GM12878 (cell line): ENCODE measurements at regions not wholly inside any gene's neighbourhood (a gene's known extent, or its start where the extent isn't known, plus 50 kb on each side); places are given as distances from the start of the nearest gene placed in this dataset.

ENCODE experiments used
- ATAC-seq: fragments of 200-7000 bp; cut with Tn5 transposase; 3 replicates; pipeline ENCODE4 v1.9.1; 2020; ENCODE audit warnings: mild to moderate bottlenecking, moderate library complexity
- BruUV-seq: library from RNA; stranded (reverse); fragments of 400-500 nt; replicated peaks from 2 replicates; lab custom pipeline; 2021; lab: Mats Ljungman, UMichigan
- CTCF ChIA-PET: fragments of 300-600 bp; sonication (Branson Sonifier 250); formaldehyde crosslinking; extraction: SDS; loops from one replicate; lab custom pipeline; 2021; ENCODE audit warnings: inconsistent platforms; lab: Yijun Ruan, JAX
- POLR2A ChIA-PET: fragments of 350-600 bp; formaldehyde crosslinking; extraction: SDS; loops from one replicate; lab custom pipeline; 2021; ENCODE audit warnings: inconsistent platforms; lab: Charles Lee
- RAD21 ChIA-PET: fragments of 300-600 bp; sonication (Branson Sonifier 250); formaldehyde crosslinking; loops from one replicate; lab custom pipeline; 2023; ENCODE audit warnings: antibody characterized with exemption; ENCODE audit not compliant: unreplicated experiment; lab: Charles Lee
- SMC1A ChIA-PET: fragments of 300-600 bp; sonication (Branson Sonifier 250); formaldehyde crosslinking; loops from one replicate; lab custom pipeline; 2023; ENCODE audit not compliant: unreplicated experiment, uncharacterized antibody; lab: Charles Lee
- DNase-seq: peaks from one replicate; pipeline ENCODE4 v3.0.0-alpha.2; 2011; ENCODE audit warnings: low read depth, low spot score
- FAIRE-seq: peaks from 3 replicates; lab custom pipeline; 2011; peaks lifted over from hg19 to GRCh38; lab: Jason Lieb, UNC
- H2AFZ ChIP-seq: 2 replicates; pipeline ENCODE4 v1.6.0; 2011; ENCODE audit warnings: low read depth, low read length, control low read depth; ENCODE audit not compliant: control insufficient read depth
- H3K27ac ChIP-seq: 2 replicates; pipeline ENCODE4 v1.5.1; 2011; ENCODE audit warnings: control low read depth; ENCODE audit not compliant: control insufficient read depth, insufficient read depth
- H3K27me3 ChIP-seq, 2 experiments: replicated peaks in 1 of 2; 2 replicates each; pipeline versions ENCODE4 v1.6.0 to v1.6.1; 2011; ENCODE audit warnings: low read length in 1 of 2; ENCODE audit not compliant: control insufficient read depth in 2 of 2, insufficient read depth in 2 of 2
- H3K36me3 ChIP-seq, 2 experiments: 2 replicates each; pipeline ENCODE4 v1.5.1; 2011; ENCODE audit warnings: low read length in 1 of 2; ENCODE audit not compliant: control insufficient read depth in 2 of 2, insufficient read depth in 2 of 2
- H3K4me1 ChIP-seq: 2 replicates; pipeline ENCODE4 v1.6.1; 2011; ENCODE audit warnings: mild to moderate bottlenecking, low read length, moderate library complexity, mixed read lengths; ENCODE audit not compliant: control insufficient read depth, insufficient read depth
- H3K4me2 ChIP-seq: 2 replicates; pipeline ENCODE4 v1.6.0; 2011; ENCODE audit warnings: control low read depth; ENCODE audit not compliant: control insufficient read depth, insufficient read depth
- H3K4me3 ChIP-seq: fragments of 200-600 bp; sonication (generic); 2 replicates; pipeline ENCODE4 v1.5.1; 2016
- H3K79me2 ChIP-seq: 2 replicates; pipeline ENCODE4 v1.6.0; 2011; ENCODE audit warnings: low read length; ENCODE audit not compliant: control insufficient read depth, insufficient read depth
- H3K9ac ChIP-seq: 2 replicates; pipeline ENCODE4 v1.8.0; 2011; ENCODE audit warnings: low read length, control low read depth, mixed read lengths; ENCODE audit not compliant: control insufficient read depth, insufficient read depth
- H3K9me3 ChIP-seq: replicated peaks from 3 replicates; pipeline ENCODE4 v1.5.1; 2011; ENCODE audit warnings: mild to moderate bottlenecking, low read length; ENCODE audit not compliant: control insufficient read depth, insufficient read depth
- H4K20me1 ChIP-seq: 2 replicates; pipeline ENCODE4 v1.6.0; 2011; ENCODE audit not compliant: control insufficient read depth, insufficient read depth
- ASH2L ChIP-seq: fragments of 300-600, 200-600 bp; sonication (generic); IDR thresholded peaks from 2 replicates; pipeline ENCODE4 v1.6.1; 2017; ENCODE audit warnings: low read depth, mild to moderate bottlenecking, borderline replicate concordance
- BACH1 ChIP-seq: fragments of 450-650 bp; IDR thresholded peaks from 2 replicates; pipeline ENCODE4 v1.6.1; 2017; ENCODE audit warnings: mild to moderate bottlenecking, borderline replicate concordance
- IKZF1 ChIP-seq: fragments of 450-650 bp; conservative IDR thresholded peaks from 2 replicates; pipeline ENCODE4 v1.6.1; 2017; ENCODE audit warnings: antibody characterized with exemption, mild to moderate bottlenecking
- IKZF2 ChIP-seq, 2 experiments: fragments of 450-650 bp; IDR thresholded peaks; 2 replicates each; pipeline ENCODE4 v1.6.1; 2017; ENCODE audit warnings: mild to moderate bottlenecking in 2 of 2, moderate library complexity in 2 of 2
- NFXL1 ChIP-seq: fragments of 450-650 bp; IDR thresholded peaks from 2 replicates; pipeline ENCODE4 v1.6.1; 2017; ENCODE audit warnings: antibody characterized with exemption, mild to moderate bottlenecking, borderline replicate concordance
- NR2C2 ChIP-seq: IDR thresholded peaks from 2 replicates; pipeline ENCODE4 v1.6.1; 2011; ENCODE audit warnings: borderline replicate concordance, low read depth; ENCODE audit not compliant: control insufficient read depth, insufficient read length
- RAD21 ChIP-seq: IDR thresholded peaks from 2 replicates; pipeline ENCODE4 v1.6.1; 2011; ENCODE audit warnings: mild to moderate bottlenecking, low read depth, low read length, moderate library complexity; ENCODE audit not compliant: insufficient read depth
- RELA ChIP-seq: fragments of 450-650 bp; IDR thresholded peaks from 2 replicates; pipeline ENCODE4 v1.8.0; 2014; ENCODE audit warnings: borderline replicate concordance; ENCODE audit not compliant: partially characterized antibody
- ZZZ3 ChIP-seq: IDR thresholded peaks from 2 replicates; pipeline ENCODE4 v1.6.1; 2011; ENCODE audit warnings: low read depth; ENCODE audit not compliant: control insufficient read depth, insufficient read length
- WGBS: methylation state at CpG from one replicate; pipeline ENCODE4 v1.1.6; 2016; ENCODE audit warnings: low lambda C conversion rate; ENCODE audit not compliant: insufficient replicate concordance, insufficient coverage; ENCODE audit errors: missing lambda C conversion rate; 5-methylcytosine and 5-hydroxymethylcytosine counted together
- in situ Hi-C: fragments of 300-500 bp; cut with MboI; formaldehyde crosslinking; loops from 9 replicates; pipeline ENCODE4 v1.14.3; 2018; ENCODE audit warnings: mixed read lengths
- intact Hi-C: fragments of 100-400 bp; cut with micrococcal nuclease; formaldehyde crosslinking; loops from one replicate; pipeline ENCODE4 v1.14.2; 2022; ENCODE audit not compliant: unreplicated experiment
- TF ChIP-seq, protein P1 (sequence below): fragments of 450-650 bp; IDR thresholded peaks from 2 replicates; pipeline ENCODE4 v1.6.1; 2017; ENCODE audit warnings: mild to moderate bottlenecking, low read depth, inconsistent platforms; ENCODE audit not compliant: poor library complexity, severe bottlenecking
- TF ChIP-seq, protein P2 (sequence below): fragments of 450-650 bp; formaldehyde crosslinking; IDR thresholded peaks from 2 replicates; pipeline ENCODE4 v1.4.0; 2020; ENCODE audit warnings: mild to moderate bottlenecking, moderate library complexity
- TF ChIP-seq, protein P3 (sequence below): IDR thresholded peaks from 2 replicates; pipeline ENCODE4 v1.6.1; 2012; ENCODE audit warnings: low read depth, low read length, improper control_type of control experiment
- TF ChIP-seq, protein P4 (sequence below): fragments of 450-650 bp; IDR thresholded peaks from 2 replicates; pipeline ENCODE4 v1.6.1; 2017; ENCODE audit warnings: antibody characterized with exemption, mild to moderate bottlenecking, moderate library complexity

DNA sequence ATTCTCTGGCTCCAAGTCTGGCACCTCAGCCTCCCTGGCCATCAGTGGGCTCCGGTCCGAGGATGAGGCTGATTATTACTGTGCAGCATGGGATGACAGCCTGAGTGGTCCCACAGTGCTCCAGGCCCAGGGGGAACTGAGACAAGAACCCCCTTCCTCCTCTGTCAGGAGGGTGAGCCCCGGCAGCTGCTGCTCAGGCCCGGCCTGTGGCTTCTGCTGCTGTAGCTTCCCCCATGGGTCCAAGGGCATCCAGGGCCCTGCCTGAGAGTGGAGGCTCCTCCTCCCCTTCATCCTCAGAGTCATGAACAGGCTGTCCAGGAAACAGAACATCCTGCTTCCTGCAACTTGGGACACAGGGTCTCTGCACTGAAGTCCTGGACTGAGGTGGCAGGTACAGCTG is 113.6 kb downstream of the VPREB1 start (continued):
- TF ChIP-seq, protein P1, sequence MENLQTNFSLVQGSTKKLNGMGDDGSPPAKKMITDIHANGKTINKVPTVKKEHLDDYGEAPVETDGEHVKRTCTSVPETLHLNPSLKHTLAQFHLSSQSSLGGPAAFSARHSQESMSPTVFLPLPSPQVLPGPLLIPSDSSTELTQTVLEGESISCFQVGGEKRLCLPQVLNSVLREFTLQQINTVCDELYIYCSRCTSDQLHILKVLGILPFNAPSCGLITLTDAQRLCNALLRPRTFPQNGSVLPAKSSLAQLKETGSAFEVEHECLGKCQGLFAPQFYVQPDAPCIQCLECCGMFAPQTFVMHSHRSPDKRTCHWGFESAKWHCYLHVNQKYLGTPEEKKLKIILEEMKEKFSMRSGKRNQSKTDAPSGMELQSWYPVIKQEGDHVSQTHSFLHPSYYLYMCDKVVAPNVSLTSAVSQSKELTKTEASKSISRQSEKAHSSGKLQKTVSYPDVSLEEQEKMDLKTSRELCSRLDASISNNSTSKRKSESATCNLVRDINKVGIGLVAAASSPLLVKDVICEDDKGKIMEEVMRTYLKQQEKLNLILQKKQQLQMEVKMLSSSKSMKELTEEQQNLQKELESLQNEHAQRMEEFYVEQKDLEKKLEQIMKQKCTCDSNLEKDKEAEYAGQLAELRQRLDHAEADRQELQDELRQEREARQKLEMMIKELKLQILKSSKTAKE = no peak
- TF ChIP-seq, protein P2, sequence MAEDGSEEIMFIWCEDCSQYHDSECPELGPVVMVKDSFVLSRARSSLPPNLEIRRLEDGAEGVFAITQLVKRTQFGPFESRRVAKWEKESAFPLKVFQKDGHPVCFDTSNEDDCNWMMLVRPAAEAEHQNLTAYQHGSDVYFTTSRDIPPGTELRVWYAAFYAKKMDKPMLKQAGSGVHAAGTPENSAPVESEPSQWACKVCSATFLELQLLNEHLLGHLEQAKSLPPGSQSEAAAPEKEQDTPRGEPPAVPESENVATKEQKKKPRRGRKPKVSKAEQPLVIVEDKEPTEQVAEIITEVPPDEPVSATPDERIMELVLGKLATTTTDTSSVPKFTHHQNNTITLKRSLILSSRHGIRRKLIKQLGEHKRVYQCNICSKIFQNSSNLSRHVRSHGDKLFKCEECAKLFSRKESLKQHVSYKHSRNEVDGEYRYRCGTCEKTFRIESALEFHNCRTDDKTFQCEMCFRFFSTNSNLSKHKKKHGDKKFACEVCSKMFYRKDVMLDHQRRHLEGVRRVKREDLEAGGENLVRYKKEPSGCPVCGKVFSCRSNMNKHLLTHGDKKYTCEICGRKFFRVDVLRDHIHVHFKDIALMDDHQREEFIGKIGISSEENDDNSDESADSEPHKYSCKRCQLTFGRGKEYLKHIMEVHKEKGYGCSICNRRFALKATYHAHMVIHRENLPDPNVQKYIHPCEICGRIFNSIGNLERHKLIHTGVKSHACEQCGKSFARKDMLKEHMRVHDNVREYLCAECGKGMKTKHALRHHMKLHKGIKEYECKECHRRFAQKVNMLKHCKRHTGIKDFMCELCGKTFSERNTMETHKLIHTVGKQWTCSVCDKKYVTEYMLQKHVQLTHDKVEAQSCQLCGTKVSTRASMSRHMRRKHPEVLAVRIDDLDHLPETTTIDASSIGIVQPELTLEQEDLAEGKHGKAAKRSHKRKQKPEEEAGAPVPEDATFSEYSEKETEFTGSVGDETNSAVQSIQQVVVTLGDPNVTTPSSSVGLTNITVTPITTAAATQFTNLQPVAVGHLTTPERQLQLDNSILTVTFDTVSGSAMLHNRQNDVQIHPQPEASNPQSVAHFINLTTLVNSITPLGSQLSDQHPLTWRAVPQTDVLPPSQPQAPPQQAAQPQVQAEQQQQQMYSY (CRISPR knock-in tag) = no peak

DNA sequence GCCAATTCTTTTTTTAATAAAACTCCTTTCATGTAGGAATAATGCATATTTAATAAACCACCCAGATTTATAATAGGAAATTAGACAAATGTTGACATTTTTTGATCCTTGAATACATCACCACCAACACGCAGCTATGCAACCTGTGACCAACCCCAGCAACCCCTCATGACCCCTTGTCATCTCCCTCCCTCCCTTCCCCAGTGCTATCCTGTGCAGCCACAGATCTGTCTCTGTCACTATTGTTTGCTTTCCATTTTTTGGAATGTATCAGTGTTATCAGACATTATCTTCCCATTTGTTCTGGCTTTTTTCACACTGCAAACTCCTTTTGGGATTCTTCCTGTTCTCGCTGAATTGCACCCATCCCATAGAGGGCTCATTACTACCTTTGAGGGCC is 114.1 kb downstream of the VPREB1 start:
- no peak overlapping the region for H2AFZ ChIP-seq
- no peak overlapping the region for H3K9ac ChIP-seq
- DNase-seq (no peak), ATAC-seq (no peak), FAIRE-seq (no peak)
- no peaks in the 10 kb centered on the region for H3K27me3 ChIP-seq
- in situ Hi-C loops = loop anchor here (10.0 kb wide), 2 partner anchors 556 to 776 kb away; no protein-coding TSS in a partner anchor
- BruUV-seq = no TSS peak
- intact Hi-C loops = no loop called here
- no peaks in the 10 kb centered on the region for H3K79me2 ChIP-seq
- ChIA-PET POLR2A (no interaction called here), CTCF (interaction anchor here (0.6 kb wide), 1 partner anchor 11 kb away, joined by 3 read pairs; no protein-coding TSS in a partner anchor), SMC1A (interaction anchor here (1.3 kb wide), 1 partner anchor 151 kb away, joined by 3 read pairs; no protein-coding TSS in a partner anchor), RAD21 (no interaction called here)
- no peak overlapping the region for H3K4me2 ChIP-seq
- WGBS = 79% methylated on average over 2 of the region's 2 CpGs
- no peaks in the 10 kb centered on the region for H3K4me1 ChIP-seq
- H3K9me3 ChIP-seq = no peaks in the 10 kb centered on the region
- no peak overlapping the region for H3K27ac ChIP-seq
- H3K36me3 ChIP-seq = no peaks in the 10 kb centered on the region
- H3K4me3 ChIP-seq = no peak overlapping the region
- H4K20me1 ChIP-seq = no peaks in the 10 kb centered on the region
- TF ChIP-seq RELA = no peak
- TF ChIP-seq, protein P3, sequence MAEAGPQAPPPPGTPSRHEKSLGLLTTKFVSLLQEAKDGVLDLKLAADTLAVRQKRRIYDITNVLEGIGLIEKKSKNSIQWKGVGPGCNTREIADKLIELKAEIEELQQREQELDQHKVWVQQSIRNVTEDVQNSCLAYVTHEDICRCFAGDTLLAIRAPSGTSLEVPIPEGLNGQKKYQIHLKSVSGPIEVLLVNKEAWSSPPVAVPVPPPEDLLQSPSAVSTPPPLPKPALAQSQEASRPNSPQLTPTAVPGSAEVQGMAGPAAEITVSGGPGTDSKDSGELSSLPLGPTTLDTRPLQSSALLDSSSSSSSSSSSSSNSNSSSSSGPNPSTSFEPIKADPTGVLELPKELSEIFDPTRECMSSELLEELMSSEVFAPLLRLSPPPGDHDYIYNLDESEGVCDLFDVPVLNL = no peak
- no peak for TF ChIP-seq RAD21
- TF ChIP-seq NFXL1 = no peak
- no peak for TF ChIP-seq BACH1
- TF ChIP-seq IKZF2 (IDR thresholded peaks at IDR 0.05) = no peak
- TF ChIP-seq ASH2L = no peak
- TF ChIP-seq ZZZ3 = no peak
- TF ChIP-seq NR2C2 = no peak
- TF ChIP-seq, protein P4, sequence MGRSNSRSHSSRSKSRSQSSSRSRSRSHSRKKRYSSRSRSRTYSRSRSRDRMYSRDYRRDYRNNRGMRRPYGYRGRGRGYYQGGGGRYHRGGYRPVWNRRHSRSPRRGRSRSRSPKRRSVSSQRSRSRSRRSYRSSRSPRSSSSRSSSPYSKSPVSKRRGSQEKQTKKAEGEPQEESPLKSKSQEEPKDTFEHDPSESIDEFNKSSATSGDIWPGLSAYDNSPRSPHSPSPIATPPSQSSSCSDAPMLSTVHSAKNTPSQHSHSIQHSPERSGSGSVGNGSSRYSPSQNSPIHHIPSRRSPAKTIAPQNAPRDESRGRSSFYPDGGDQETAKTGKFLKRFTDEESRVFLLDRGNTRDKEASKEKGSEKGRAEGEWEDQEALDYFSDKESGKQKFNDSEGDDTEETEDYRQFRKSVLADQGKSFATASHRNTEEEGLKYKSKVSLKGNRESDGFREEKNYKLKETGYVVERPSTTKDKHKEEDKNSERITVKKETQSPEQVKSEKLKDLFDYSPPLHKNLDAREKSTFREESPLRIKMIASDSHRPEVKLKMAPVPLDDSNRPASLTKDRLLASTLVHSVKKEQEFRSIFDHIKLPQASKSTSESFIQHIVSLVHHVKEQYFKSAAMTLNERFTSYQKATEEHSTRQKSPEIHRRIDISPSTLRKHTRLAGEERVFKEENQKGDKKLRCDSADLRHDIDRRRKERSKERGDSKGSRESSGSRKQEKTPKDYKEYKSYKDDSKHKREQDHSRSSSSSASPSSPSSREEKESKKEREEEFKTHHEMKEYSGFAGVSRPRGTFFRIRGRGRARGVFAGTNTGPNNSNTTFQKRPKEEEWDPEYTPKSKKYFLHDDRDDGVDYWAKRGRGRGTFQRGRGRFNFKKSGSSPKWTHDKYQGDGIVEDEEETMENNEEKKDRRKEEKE = no peak
- no peak for TF ChIP-seq IKZF1
